Ascending aorta (tissue), 2 donors: ENCODE measurements at regions not wholly inside any gene's neighbourhood (a gene's known extent, or its start where the extent isn't known, plus 50 kb on each side); places are given as distances from the start of the nearest gene placed in this dataset.
"Not testable (repeated sequence)": the region's sequence is repeated elsewhere in the genome, so short reads cannot be mapped to it uniquely, and the experiment has no call there.

Experiments
- DNase-seq, 2 donors: peaks; one replicate each; pipeline ENCODE4 v3.0.0-alpha.2; 2019; ENCODE audit warnings: low spot score in 2 of 2
- H3K27ac ChIP-seq, 2 donors: fragments of 200-600 bp; sonication (generic); one replicate each; pipeline ENCODE4 v1.5.1; 2016 to 2017; ENCODE audit warnings: mild to moderate bottlenecking in 1 of 2
- H3K27me3 ChIP-seq: fragments of 200-600 bp; sonication (generic); one replicate; pipeline ENCODE4 v1.5.1; 2017
- H3K36me3 ChIP-seq, 2 donors: fragments of 200-600 bp; sonication (generic); one replicate each; pipeline ENCODE4 v1.5.1; 2016
- H3K4me1 ChIP-seq, 2 donors: fragments of 200-600 bp; sonication (generic); one replicate each; pipeline ENCODE4 v1.5.1; 2016 to 2017; ENCODE audit warnings: mild to moderate bottlenecking in 1 of 2
- H3K4me3 ChIP-seq, 2 donors: fragments of 200-600 bp; sonication (generic); one replicate each; pipeline ENCODE4 v1.5.1; 2016 to 2017; ENCODE audit warnings: mild to moderate bottlenecking in 1 of 2
- H3K9me3 ChIP-seq, 2 donors: fragments of 200-600 bp; sonication (generic); one replicate each; pipeline ENCODE4 v1.5.1; 2016
- intact Hi-C: fragments of 100-400 bp; cut with DNase I; formaldehyde crosslinking; loops from one replicate; pipeline ENCODE4 v1.15.1; 2023
- TF ChIP-seq, protein P1 (sequence below), 3 experiments: fragments of 200-600 bp in 2 of 3; fragments of 450-650 bp in 1 of 3; sonication (generic) in 2 of 3; IDR thresholded peaks; one replicate each; pipeline ENCODE4 v1.5.1; 2016 to 2019; ENCODE audit warnings: antibody characterized with exemption in 3 of 3, mild to moderate bottlenecking in 1 of 3, moderate library complexity in 1 of 3

DNA sequence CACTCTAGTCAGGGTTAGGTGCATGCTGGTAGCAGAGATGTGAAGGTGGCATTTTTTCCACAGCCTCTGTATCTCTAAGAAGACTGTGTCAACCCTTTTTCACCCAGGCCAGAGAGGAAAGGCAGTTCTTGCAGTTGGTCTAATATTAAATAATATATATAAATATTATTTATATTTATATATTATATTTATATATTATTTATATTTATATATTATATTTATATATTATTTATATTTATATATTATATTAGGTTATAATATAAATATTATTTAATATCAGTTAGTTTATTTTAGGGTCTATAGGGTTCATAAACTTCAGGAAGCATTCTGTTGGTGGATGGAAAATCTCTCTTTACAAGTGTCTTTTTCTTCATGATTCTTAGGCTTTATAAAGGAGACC, 218.6 kb upstream of the DMRTA1 start:
- no peaks in the 10 kb centered on the region for H3K27me3 ChIP-seq
- H3K36me3 ChIP-seq = no peaks in the 10 kb centered on the region
- H3K4me1 ChIP-seq = no peaks in the 10 kb centered on the region
- no peak overlapping the region for H3K27ac ChIP-seq
- DNase-seq = no peak
- TF ChIP-seq, protein P1, sequence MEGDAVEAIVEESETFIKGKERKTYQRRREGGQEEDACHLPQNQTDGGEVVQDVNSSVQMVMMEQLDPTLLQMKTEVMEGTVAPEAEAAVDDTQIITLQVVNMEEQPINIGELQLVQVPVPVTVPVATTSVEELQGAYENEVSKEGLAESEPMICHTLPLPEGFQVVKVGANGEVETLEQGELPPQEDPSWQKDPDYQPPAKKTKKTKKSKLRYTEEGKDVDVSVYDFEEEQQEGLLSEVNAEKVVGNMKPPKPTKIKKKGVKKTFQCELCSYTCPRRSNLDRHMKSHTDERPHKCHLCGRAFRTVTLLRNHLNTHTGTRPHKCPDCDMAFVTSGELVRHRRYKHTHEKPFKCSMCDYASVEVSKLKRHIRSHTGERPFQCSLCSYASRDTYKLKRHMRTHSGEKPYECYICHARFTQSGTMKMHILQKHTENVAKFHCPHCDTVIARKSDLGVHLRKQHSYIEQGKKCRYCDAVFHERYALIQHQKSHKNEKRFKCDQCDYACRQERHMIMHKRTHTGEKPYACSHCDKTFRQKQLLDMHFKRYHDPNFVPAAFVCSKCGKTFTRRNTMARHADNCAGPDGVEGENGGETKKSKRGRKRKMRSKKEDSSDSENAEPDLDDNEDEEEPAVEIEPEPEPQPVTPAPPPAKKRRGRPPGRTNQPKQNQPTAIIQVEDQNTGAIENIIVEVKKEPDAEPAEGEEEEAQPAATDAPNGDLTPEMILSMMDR (IDR thresholded peaks at IDR 0.05) = no peak
- H3K9me3 ChIP-seq = peaks cover 0 to 10% of the 10 kb centered on the region in 2 donors
- no peak overlapping the region for H3K4me3 ChIP-seq
- intact Hi-C loops = no loop called here

DNA sequence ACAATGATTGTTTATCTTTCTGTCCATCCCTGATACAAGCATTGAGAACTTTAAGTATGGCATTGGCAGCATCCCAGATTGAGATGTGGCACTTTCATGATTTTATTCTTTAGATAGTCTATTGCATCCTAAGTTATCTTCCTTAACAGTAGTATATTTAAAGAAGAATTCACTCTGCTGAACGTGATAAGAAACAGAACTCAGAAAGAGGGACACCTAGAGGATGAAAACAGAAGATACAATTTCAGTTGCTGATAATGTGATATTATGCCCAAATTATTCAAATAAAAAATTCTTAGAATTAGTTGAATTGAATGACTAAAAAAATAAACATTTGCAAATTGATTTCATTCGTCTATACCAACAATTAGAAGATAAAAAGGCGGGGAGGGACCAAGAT, 218.1 kb upstream of the DMRTA1 start:
- H3K27me3 ChIP-seq = no peaks in the 10 kb centered on the region
- no peak overlapping the region for H3K27ac ChIP-seq
- TF ChIP-seq, protein P1 (IDR thresholded peaks at IDR 0.05) = no peak
- no peak for DNase-seq
- no peaks in the 10 kb centered on the region for H3K36me3 ChIP-seq
- peaks cover 0 to 10% of the 10 kb centered on the region in 2 donors for H3K9me3 ChIP-seq
- no peak overlapping the region for H3K4me3 ChIP-seq
- no peaks in the 10 kb centered on the region for H3K4me1 ChIP-seq
- intact Hi-C loops = no loop called here

DNA sequence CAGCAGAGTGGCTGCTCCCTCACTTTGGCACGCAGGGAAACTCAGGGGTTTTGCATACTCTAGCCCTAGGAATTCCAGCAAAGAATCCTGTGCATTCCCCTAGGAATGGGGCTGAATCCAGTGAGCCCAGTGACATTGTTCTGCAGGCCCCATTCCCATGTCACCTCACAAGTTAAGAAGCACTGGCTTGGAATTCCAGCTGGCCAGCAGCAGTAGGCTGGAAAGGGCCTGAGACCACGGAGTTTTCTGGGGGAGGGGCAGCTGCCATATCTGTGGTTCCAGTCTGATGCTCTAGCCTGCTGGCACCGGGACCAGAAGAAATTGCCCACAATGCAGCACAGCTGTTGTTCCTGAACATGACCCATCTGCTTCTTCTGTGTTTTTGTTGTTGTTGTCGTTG, 217.6 kb upstream of the DMRTA1 start:
- H3K4me1 ChIP-seq = no peaks in the 10 kb centered on the region
- intact Hi-C loops = no loop called here
- no peak overlapping the region for H3K4me3 ChIP-seq
- peaks cover 0 to 10% of the 10 kb centered on the region in 2 donors for H3K9me3 ChIP-seq
- no peak overlapping the region for H3K27ac ChIP-seq
- H3K27me3 ChIP-seq = no peaks in the 10 kb centered on the region
- no peaks in the 10 kb centered on the region for H3K36me3 ChIP-seq
- TF ChIP-seq, protein P1 (IDR thresholded peaks at IDR 0.05) = no peak
- DNase-seq = no peak

DNA sequence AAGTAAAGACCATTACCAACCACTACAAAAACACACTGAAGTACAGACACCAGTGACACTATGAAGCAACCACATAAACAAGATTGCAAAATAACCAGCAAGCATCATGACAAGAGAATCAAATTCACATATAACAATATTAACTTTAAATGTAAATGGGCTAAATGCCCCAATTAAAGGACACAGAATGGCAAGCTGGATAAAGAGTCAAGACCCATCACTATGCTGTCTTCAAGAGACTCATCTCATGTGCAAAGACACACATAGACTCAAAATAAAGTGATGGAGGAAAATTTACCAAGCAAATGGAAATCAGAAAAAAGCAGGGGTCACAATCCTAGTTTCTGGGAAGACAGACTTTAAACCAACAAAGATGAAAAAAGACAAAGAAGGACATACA, 215.3 kb upstream of the DMRTA1 start:
- H3K27me3 ChIP-seq, DNase-seq, H3K36me3 ChIP-seq, H3K4me1 ChIP-seq, H3K4me3 ChIP-seq, H3K27ac ChIP-seq, intact Hi-C loops: not testable (repeated sequence)
- H3K9me3 ChIP-seq = peaks cover 0 to 10% of the 10 kb centered on the region in 2 donors

DNA sequence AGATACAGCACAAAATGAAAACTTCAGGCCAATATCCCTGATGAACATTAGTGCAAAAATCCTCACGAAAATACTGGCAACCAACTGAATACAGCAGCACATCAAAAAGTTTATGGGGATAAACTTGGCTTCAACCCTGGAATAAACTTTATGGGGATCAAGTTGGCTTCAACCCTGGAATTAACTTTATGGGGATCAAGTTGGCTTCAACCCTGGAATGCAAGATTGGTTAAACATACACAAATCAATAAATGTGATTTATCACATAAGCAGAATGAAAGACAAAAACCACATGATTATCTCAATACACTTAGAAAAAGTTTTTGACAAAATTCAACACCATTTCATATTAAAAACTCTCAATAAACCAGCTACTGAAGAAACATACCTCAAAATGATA, 213.7 kb upstream of the DMRTA1 start:
- Histone ChIP-seq H3K9me3 (peaks cover 0 to 10% of the 10 kb centered on the region in 2 donors), H3K27ac (no peak overlapping the region), H3K36me3 (no peaks in the 10 kb centered on the region), H3K27me3 (no peaks in the 10 kb centered on the region), H3K4me1 (no peaks in the 10 kb centered on the region), H3K4me3 (no peak overlapping the region)
- DNase-seq = no peak
- TF ChIP-seq, protein P1 (IDR thresholded peaks at IDR 0.05) = no peak
- intact Hi-C loops = no loop called here

DNA sequence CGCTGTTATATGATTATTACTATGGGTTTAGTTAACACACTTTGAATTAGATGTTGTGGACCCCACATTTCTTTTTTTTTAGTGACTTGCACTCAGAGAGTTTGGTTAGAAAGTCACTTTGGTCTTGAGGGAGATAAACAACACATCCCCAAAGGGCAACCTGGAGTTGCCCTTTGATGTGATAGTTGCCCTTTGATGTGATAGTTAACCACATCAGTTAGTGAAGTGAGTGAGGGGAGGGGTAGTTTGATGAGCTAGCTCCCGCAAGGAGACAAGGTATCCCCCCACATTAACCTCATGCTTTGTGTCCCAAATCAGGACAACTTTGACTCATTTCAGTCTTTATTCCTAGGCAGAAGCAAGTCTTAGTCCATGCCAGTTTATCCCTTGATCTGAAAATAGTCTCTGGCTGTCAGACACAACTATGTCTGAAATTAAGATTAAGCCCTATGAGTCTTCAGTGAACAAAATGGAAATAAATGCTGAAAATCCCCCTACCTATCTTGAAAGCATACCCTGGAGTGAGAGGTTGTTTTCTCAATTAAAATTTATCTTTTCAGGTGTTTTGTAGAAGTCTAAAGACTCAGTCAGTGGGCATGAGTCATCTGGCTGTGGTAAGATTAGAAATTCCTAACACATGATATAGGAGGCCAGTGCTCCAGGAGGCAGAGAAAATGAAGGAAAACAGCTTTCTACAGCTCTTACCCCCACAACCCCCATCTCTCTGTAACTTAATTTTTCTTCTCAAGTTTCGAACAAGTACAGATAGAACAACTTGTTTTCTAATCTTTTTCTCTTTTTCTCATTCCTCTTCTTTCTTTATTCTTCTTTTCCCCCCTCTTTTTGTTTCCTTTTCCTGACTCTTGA, 208.9 kb upstream of the DMRTA1 start:
- intact Hi-C loops = loop anchor here (2.0 kb wide), 1 partner anchor 425 kb away; no protein-coding TSS in a partner anchor
- TF ChIP-seq, protein P1 (IDR thresholded peaks at IDR 0.05) = no peak
- H3K4me3 ChIP-seq = no peak overlapping the region
- H3K27ac ChIP-seq = no peak overlapping the region
- H3K36me3 ChIP-seq = no peaks in the 10 kb centered on the region
- no peaks in the 10 kb centered on the region for H3K27me3 ChIP-seq
- H3K4me1 ChIP-seq = peaks cover 0 to 3% of the 10 kb centered on the region in 2 donors
- DNase-seq = no peak
- H3K9me3 ChIP-seq = no peaks in the 10 kb centered on the region
